ENCODE measurements at regions not wholly inside any gene's neighbourhood (a gene's known extent, or its start where the extent isn't known, plus 50 kb on each side); places are given as distances from the start of the nearest gene placed in this dataset.

DNA sequence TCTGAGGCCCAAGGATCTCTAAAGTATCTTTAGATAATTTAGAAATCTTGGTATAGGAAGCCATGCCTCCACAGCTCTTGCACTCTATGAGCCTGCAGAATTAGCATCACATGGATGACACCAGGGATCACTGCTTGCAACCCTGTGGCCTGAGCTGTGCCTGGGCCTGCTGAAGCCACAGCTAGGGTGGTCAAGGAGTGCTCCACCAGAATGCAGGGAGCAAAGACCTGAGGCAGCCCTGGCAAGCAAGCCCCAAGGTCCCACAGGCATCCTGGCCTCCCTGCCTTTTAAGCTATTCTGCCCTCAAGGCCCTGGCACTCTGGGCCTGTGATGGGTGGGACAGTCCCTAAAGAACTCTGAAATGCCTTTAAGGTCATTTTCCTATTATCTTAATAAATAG, 105.2 kb upstream of the NALF2 start:
- H4K8ac ChIP-seq (replicated peaks; ENCODE audit: insufficient read length, low read depth, low read length) = no peak overlapping the region
- no peak overlapping the region for H3K56ac ChIP-seq (ENCODE audit: insufficient read length, low read depth, low read length)
- no peak overlapping the region for H2BK12ac ChIP-seq (ENCODE audit: insufficient read length, low read depth, low read length)
- no peaks in the 10 kb centered on the region for H3K4me1 ChIP-seq (ENCODE audit: insufficient read depth, low read length)
- H3K79me1 ChIP-seq (ENCODE audit: insufficient read depth, low read depth, low read length, poor library complexity, severe bottlenecking) = no peaks in the 10 kb centered on the region
- no peak for DNase-seq
- no peak overlapping the region for H2BK120ac ChIP-seq (ENCODE audit: low read depth, low read length, poor library complexity, severe bottlenecking)
- H3K79me2 ChIP-seq (ENCODE audit: insufficient read depth, low read length) = no peaks in the 10 kb centered on the region
- Mint-ChIP-seq H3K4me3 (no peak overlapping the region), H3K36me3 (ENCODE audit: insufficient read depth in 1 of 3, low read depth in 3 of 3) (peaks cover 0 to 6% (median 5%) of the 10 kb centered on the region in 3 experiments; a peak in 5 of 7 replicates), H3K9me3 (peaks cover 75 to 82% of the 10 kb centered on the region in 2 experiments), H3K27ac (no peak overlapping the region), H3K27me3 (ENCODE audit: low read depth) (peaks cover 36% of the 10 kb centered on the region), H3K4me1 (peaks cover 23 to 25% of the 10 kb centered on the region in 2 experiments)
- H2BK15ac ChIP-seq (ENCODE audit: low read depth, low read length) = no peak overlapping the region
- peaks cover 16% of the 10 kb centered on the region for H3K9me3 ChIP-seq (ENCODE audit: control insufficient read depth, low read depth, low read length)
- no peak overlapping the region for H3K18ac ChIP-seq (ENCODE audit: insufficient read length, low read depth, low read length)
- H3K27me3 ChIP-seq (ENCODE audit: insufficient read depth, low read length) = no peaks in the 10 kb centered on the region
- H3K23me2 ChIP-seq (ENCODE audit: insufficient read length, low read depth, low read length, poor library complexity, severe bottlenecking) = no peaks in the 10 kb centered on the region
- H3K23ac ChIP-seq (ENCODE audit: insufficient read length, low read depth, low read length) = no peak overlapping the region
- no peak overlapping the region for H2AK5ac ChIP-seq (ENCODE audit: insufficient read length, low read length)
- no peak overlapping the region for H4K5ac ChIP-seq (ENCODE audit: insufficient read length, low read depth, low read length)
- TF ChIP-seq, protein P1, sequence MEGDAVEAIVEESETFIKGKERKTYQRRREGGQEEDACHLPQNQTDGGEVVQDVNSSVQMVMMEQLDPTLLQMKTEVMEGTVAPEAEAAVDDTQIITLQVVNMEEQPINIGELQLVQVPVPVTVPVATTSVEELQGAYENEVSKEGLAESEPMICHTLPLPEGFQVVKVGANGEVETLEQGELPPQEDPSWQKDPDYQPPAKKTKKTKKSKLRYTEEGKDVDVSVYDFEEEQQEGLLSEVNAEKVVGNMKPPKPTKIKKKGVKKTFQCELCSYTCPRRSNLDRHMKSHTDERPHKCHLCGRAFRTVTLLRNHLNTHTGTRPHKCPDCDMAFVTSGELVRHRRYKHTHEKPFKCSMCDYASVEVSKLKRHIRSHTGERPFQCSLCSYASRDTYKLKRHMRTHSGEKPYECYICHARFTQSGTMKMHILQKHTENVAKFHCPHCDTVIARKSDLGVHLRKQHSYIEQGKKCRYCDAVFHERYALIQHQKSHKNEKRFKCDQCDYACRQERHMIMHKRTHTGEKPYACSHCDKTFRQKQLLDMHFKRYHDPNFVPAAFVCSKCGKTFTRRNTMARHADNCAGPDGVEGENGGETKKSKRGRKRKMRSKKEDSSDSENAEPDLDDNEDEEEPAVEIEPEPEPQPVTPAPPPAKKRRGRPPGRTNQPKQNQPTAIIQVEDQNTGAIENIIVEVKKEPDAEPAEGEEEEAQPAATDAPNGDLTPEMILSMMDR (conservative IDR thresholded peaks at IDR 0.05) = no peak
- no peak overlapping the region for H2AFZ ChIP-seq (ENCODE audit: low read length)
- H2BK5ac ChIP-seq (ENCODE audit: insufficient read length, low read length) = no peak overlapping the region
- H3K9ac ChIP-seq (ENCODE audit: extremely low read depth, insufficient read length, low read length) = no peak overlapping the region
- H4K91ac ChIP-seq (ENCODE audit: insufficient read length, low read depth, low read length) = no peak overlapping the region
- no peak overlapping the region for H3K4me2 ChIP-seq (ENCODE audit: insufficient read depth, insufficient read length, low read length)
- no peak overlapping the region for H3K27ac ChIP-seq (ENCODE audit: insufficient read length, low read depth, low read length)
- no peak overlapping the region for H3T11ph ChIP-seq (ENCODE audit: low read length)
- H2BK20ac ChIP-seq (ENCODE audit: low read depth, low read length, poor library complexity, severe bottlenecking) = no peak overlapping the region
- no peaks in the 10 kb centered on the region for H4K20me1 ChIP-seq (ENCODE audit: control insufficient read depth, insufficient read depth, insufficient read length)
- no peak overlapping the region; the same call in 1 of the 2 replicates for H3K14ac ChIP-seq (ENCODE audit: insufficient read depth, low read length)
- no peak overlapping the region for H3K4ac ChIP-seq (ENCODE audit: low read depth, low read length)
